Adrenal gland (tissue), 5 donors: ENCODE measurements at regions not wholly inside any gene's neighbourhood (a gene's known extent, or its start where the extent isn't known, plus 50 kb on each side); places are given as distances from the start of the nearest gene placed in this dataset.

Source experiments
- CTCF ChIP-seq, 6 experiments: fragments of 450-650 bp in 4 of 6; fragments of 200-600 bp in 2 of 6; sonication (generic) in 1 of 6; IDR thresholded peaks; 1 replicate in 5 of 6; 2 replicates in 1 of 6; pipeline versions ENCODE4 v1.5.1 to v1.8.0; 2016 to 2021; ENCODE audit warnings: antibody characterized with exemption in 6 of 6, mild to moderate bottlenecking in 2 of 6, moderate library complexity in 1 of 6
- POLR2A ChIP-seq, 2 donors: fragments of 450-650 bp; IDR thresholded peaks; one replicate each; pipeline ENCODE4 v1.6.1; 2017; ENCODE audit warnings: antibody characterized with exemption in 2 of 2, mild to moderate bottlenecking in 2 of 2, moderate library complexity in 1 of 2
- donor health status: DM: no; HTN: no; CAD: no.

DNA sequence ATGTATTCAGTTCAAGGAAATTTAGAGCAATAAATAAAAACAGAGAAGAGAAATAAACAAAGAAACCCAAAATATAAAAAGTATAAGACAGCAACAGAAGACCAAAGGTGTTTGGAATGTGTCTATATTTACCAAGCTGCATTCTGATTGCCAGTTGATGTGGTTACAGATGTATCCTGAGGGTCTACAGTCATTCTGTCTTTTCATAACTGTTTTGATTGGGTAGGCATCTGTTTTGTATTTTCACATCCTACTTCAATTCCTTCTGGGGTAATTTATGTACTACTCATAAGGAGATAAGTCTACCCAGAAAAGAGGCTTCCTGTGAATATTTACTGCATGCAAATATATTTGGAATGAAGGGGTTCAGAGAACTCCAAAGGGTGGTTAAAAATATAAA, 596.8 kb upstream of the GCFC2 start:
- TF ChIP-seq POLR2A (IDR thresholded peaks at IDR 0.05) (no peak), CTCF (IDR thresholded peaks at IDR 0.05) (no peak)
